B cell (primary cell): ENCODE measurements at regions not wholly inside any gene's neighbourhood (a gene's known extent, or its start where the extent isn't known, plus 50 kb on each side); places are given as distances from the start of the nearest gene placed in this dataset.

Experiments
- ATAC-seq: fragments of 200-7000 bp; cut with Tn5 transposase; one replicate; pipeline ENCODE4 v1.10.0; 2021; ENCODE audit warnings: low read depth, mild to moderate bottlenecking, moderate number of reproducible peaks, moderate library complexity
- CTCF ChIA-PET: fragments of 350-600 bp; sonication (Branson Sonifier 250); formaldehyde crosslinking; loops from one replicate; lab custom pipeline; 2021; ENCODE audit warnings: antibody characterized with exemption, inconsistent platforms; lab: Charles Lee
- POLR2A ChIA-PET: fragments of 350-600 bp; sonication (Branson Sonifier 250); formaldehyde crosslinking; loops from one replicate; lab custom pipeline; 2021; ENCODE audit warnings: antibody characterized with exemption; lab: Charles Lee
- DNase-seq: peaks from one replicate; pipeline ENCODE4 v3.0.0; 2013
- H2AFZ ChIP-seq: 2 replicates; pipeline ENCODE4 v1.6.1; 2012; ENCODE audit warnings: mild to moderate bottlenecking, low read depth, low read length; ENCODE audit not compliant: insufficient read depth, poor library complexity, severe bottlenecking
- H3K27ac ChIP-seq, 2 donors: 1 replicate in 1 of 2; 2 replicates in 1 of 2; pipeline ENCODE4 v1.5.1; 2012 to 2013; ENCODE audit warnings: low read length in 2 of 2, mild to moderate bottlenecking in 2 of 2, moderate library complexity in 1 of 2
- H3K27me3 ChIP-seq, 4 experiments: fragments of 200-600 bp in 1 of 4; sonication (generic) in 1 of 4; replicated peaks in 1 of 4; 1 replicate in 2 of 4; 2 replicates in 2 of 4; pipeline versions ENCODE4 v1.6.1 to v1.7.0; 2013 to 2016; ENCODE audit warnings: low read length in 3 of 4, mild to moderate bottlenecking in 2 of 4, mixed read lengths in 1 of 4, moderate library complexity in 1 of 4; ENCODE audit not compliant: insufficient read depth in 4 of 4, control insufficient read depth in 3 of 4; ENCODE audit errors: control extremely low read depth in 1 of 4
- H3K36me3 ChIP-seq, 2 experiments: replicated peaks in 1 of 2; 1 replicate in 1 of 2; 2 replicates in 1 of 2; pipeline versions ENCODE4 v1.6.1 to v1.7.1; 2013; ENCODE audit warnings: low read length in 1 of 2; ENCODE audit not compliant: insufficient read depth in 2 of 2, control insufficient read depth in 1 of 2; ENCODE audit errors: control extremely low read depth in 1 of 2, extremely low read depth in 1 of 2
- H3K4me1 ChIP-seq, 2 donors: fragments of 200-600 bp in 1 of 2; sonication (generic) in 1 of 2; 1 replicate in 1 of 2; 2 replicates in 1 of 2; pipeline versions ENCODE4 v1.5.1 to v1.6.1; 2013 to 2017; ENCODE audit warnings: low read length in 2 of 2; ENCODE audit not compliant: control insufficient read depth in 2 of 2, insufficient read depth in 2 of 2
- H3K4me2 ChIP-seq: replicated peaks from 2 replicates; pipeline ENCODE3; 2012; ENCODE audit warnings: mild to moderate bottlenecking, low read depth, low read length; ENCODE audit not compliant: poor library complexity, severe bottlenecking
- H3K4me3 ChIP-seq, 5 experiments: fragments of 200-600 bp in 1 of 5; sonication (generic) in 1 of 5; 1 replicate in 3 of 5; 2 replicates in 2 of 5; pipeline versions ENCODE4 v1.5.1 to v1.7.0; 2011 to 2016; ENCODE audit warnings: low read length in 4 of 5, mild to moderate bottlenecking in 4 of 5, low read depth in 2 of 5, control low read depth in 1 of 5, moderate library complexity in 1 of 5; ENCODE audit not compliant: insufficient read depth in 1 of 5; ENCODE audit errors: control extremely low read depth in 1 of 5, extremely low read depth in 1 of 5
- H3K79me2 ChIP-seq: fragments of 200-600 bp; sonication (generic); one replicate; pipeline ENCODE4 v1.6.0; 2016; ENCODE audit warnings: low read length; ENCODE audit not compliant: control insufficient read depth, insufficient read depth
- H3K9ac ChIP-seq: fragments of 200-600 bp; sonication (generic); 2 replicates; pipeline ENCODE4 v1.6.1; 2017; ENCODE audit warnings: mild to moderate bottlenecking, low read length, moderate library complexity
- H3K9me3 ChIP-seq, 3 donors: one replicate each; pipeline versions ENCODE4 v1.6.1 to v1.7.1; 2013; ENCODE audit warnings: low read length in 2 of 3; ENCODE audit not compliant: control insufficient read depth in 2 of 3, insufficient read depth in 1 of 3; ENCODE audit errors: control extremely low read depth in 1 of 3
- H4K20me1 ChIP-seq: 2 replicates; pipeline ENCODE4 v1.6.0; 2012; ENCODE audit warnings: mild to moderate bottlenecking, low read length; ENCODE audit not compliant: insufficient read depth, control insufficient read depth, poor library complexity, severe bottlenecking
- H3K27ac Mint-ChIP-seq: one replicate; pipeline ENCODE4 v1.8.0; 2021; ENCODE audit warnings: mixed read lengths
- H3K27me3 Mint-ChIP-seq: one replicate; pipeline ENCODE4 v1.8.0; 2021; ENCODE audit warnings: mixed read lengths
- H3K4me1 Mint-ChIP-seq: one replicate; pipeline ENCODE4 v1.8.0; 2021; ENCODE audit warnings: mixed read lengths
- H3K4me3 Mint-ChIP-seq: one replicate; pipeline ENCODE4 v1.8.0; 2021; ENCODE audit warnings: mixed read lengths
- H3K9me3 Mint-ChIP-seq: one replicate; pipeline ENCODE4 v1.8.0; 2022; ENCODE audit warnings: mixed read lengths; ENCODE audit not compliant: insufficient read depth
- CTCF ChIP-seq: fragments of 200-600 bp; IDR thresholded peaks from one replicate; pipeline ENCODE4 v1.8.0; 2022; ENCODE audit warnings: antibody characterized with exemption, mild to moderate bottlenecking
- EZH2 ChIP-seq: IDR thresholded peaks from 2 replicates; pipeline ENCODE4 v1.6.1; 2012; ENCODE audit warnings: borderline replicate concordance, low read depth, mild to moderate bottlenecking, moderate library complexity, low read length; ENCODE audit not compliant: insufficient read depth, poor library complexity, severe bottlenecking
- WGBS: methylation state at CpG from one replicate; pipeline ENCODE4 v1.1.5; 2013; ENCODE audit warnings: missing lambda C conversion rate; ENCODE audit not compliant: insufficient coverage; 5-methylcytosine and 5-hydroxymethylcytosine counted together
- intact Hi-C: fragments of 100-400 bp; cut with micrococcal nuclease; formaldehyde crosslinking; loops from one replicate; pipeline ENCODE4 v1.10.0; 2022

DNA sequence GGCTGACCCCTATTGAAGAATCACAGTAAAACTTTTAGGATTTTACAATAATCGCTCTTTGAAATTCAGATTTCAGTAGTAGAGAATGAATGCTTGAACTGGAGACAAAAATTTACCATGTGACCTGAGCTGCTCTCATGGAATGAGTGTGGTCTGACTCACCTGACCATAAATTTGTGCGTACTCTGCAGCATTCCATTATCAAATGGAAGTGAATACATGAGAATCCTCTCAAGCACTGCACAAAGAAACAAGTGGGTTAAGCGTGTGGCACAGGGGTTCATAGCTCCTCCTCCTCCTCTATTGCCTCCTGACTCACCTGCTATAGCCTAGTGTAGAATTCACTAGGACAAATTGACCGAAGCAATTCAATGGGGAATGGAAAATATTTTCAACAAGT is 269.8 kb upstream of the CDH9 start:
- DNase-seq (no peak), ATAC-seq (no peak)
- TF ChIP-seq EZH2, result no peak
- TF ChIP-seq CTCF, result no peak
- Histone ChIP-seq H3K4me3 (no peak overlapping the region), H3K27ac (no peak overlapping the region), H3K36me3 (no peaks in the 10 kb centered on the region), H3K9ac (no peak overlapping the region), H4K20me1 (no peaks in the 10 kb centered on the region), H3K79me2 (no peaks in the 10 kb centered on the region), H2AFZ (no peak overlapping the region), H3K4me1 (no peaks in the 10 kb centered on the region), H3K4me2 (no peak overlapping the region), H3K27me3 (no peaks in the 10 kb centered on the region), H3K9me3 (no peaks in the 10 kb centered on the region)
- no peaks in the 10 kb centered on the region for H3K4me1 Mint-ChIP-seq
- POLR2A ChIA-PET, result no interaction called here
- H3K27me3 Mint-ChIP-seq, result no peaks in the 10 kb centered on the region
- intact Hi-C loops, result no loop called here
- H3K27ac Mint-ChIP-seq, result no peak overlapping the region
- WGBS, result 100% methylated on average over 2 of the region's 4 CpGs
- no peak overlapping the region for H3K4me3 Mint-ChIP-seq
- no peaks in the 10 kb centered on the region for H3K9me3 Mint-ChIP-seq
- CTCF ChIA-PET, result no interaction called here

- H3K36me3 ChIP-seq, result no peaks in the 10 kb centered on the region
- no peak overlapping the region for H3K4me2 ChIP-seq
- Mint-ChIP-seq H3K27ac (no peak overlapping the region), H3K4me3 (no peak overlapping the region), H3K4me1 (no peaks in the 10 kb centered on the region), H3K9me3 (peaks cover 6% of the 10 kb centered on the region), H3K27me3 (no peaks in the 10 kb centered on the region)
- no peak for TF ChIP-seq EZH2
- no peak for TF ChIP-seq CTCF
- ChIA-PET CTCF (no interaction called here), POLR2A (no interaction called here)
- no peaks in the 10 kb centered on the region for H3K79me2 ChIP-seq
- H3K4me1 ChIP-seq, result no peaks in the 10 kb centered on the region
- no peak for DNase-seq
- H3K9me3 ChIP-seq, result peaks cover 0 to 13% (median 0%) of the 10 kb centered on the region in 3 donors
- H4K20me1 ChIP-seq, result no peaks in the 10 kb centered on the region
- no peak overlapping the region for H2AFZ ChIP-seq
- H3K27ac ChIP-seq, result no peak overlapping the region
- no peak overlapping the region for H3K4me3 ChIP-seq
- intact Hi-C loops, result no loop called here
- WGBS, result 90% methylated on average over 1 of the region's 1 CpG
- H3K27me3 ChIP-seq, result no peaks in the 10 kb centered on the region
- no peak for ATAC-seq
- H3K9ac ChIP-seq, result no peak overlapping the region
These were observed 251.8 kb upstream of the CDH9 start for GRCh38 chr5:27290172-27290571.
